ENCODE measurements at regions not wholly inside any gene's neighbourhood (a gene's known extent, or its start where the extent isn't known, plus 50 kb on each side); places are given as distances from the start of the nearest gene placed in this dataset.

DNA sequence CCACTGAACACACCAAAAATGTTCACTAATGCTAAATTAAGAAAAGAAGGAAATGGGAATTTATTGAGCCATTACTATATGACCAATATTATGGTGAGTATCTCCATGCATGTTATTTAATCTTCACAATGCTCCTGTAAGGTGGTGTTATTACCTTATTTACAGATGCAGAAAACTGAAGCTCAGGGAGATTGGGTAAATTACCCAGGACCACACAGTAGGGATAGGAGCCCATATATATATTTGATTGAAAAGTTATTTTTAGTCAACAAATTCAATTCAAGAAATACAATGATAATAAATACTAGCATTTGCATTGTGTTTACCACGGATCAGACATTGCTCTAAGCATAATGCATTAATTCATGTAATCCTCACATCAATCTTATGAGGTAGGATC lies 202.2 kb upstream of the FBXO11 start:
- TF ChIP-seq, protein P1, sequence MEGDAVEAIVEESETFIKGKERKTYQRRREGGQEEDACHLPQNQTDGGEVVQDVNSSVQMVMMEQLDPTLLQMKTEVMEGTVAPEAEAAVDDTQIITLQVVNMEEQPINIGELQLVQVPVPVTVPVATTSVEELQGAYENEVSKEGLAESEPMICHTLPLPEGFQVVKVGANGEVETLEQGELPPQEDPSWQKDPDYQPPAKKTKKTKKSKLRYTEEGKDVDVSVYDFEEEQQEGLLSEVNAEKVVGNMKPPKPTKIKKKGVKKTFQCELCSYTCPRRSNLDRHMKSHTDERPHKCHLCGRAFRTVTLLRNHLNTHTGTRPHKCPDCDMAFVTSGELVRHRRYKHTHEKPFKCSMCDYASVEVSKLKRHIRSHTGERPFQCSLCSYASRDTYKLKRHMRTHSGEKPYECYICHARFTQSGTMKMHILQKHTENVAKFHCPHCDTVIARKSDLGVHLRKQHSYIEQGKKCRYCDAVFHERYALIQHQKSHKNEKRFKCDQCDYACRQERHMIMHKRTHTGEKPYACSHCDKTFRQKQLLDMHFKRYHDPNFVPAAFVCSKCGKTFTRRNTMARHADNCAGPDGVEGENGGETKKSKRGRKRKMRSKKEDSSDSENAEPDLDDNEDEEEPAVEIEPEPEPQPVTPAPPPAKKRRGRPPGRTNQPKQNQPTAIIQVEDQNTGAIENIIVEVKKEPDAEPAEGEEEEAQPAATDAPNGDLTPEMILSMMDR (IDR thresholded peaks at IDR 0.05) = no peak
- TF ChIP-seq POLR2AphosphoS5 (IDR thresholded peaks at IDR 0.05) (no peak), POLR2A (IDR thresholded peaks at IDR 0.05) (no peak)

Data from prostate gland (tissue), 2 donors.